H1 (cell line): ENCODE measurements at regions not wholly inside any gene's neighbourhood (a gene's known extent, or its start where the extent isn't known, plus 50 kb on each side); places are given as distances from the start of the nearest gene placed in this dataset.

Experiments used
- CTCF ChIA-PET: fragments of 300-600 bp; sonication (Branson Sonifier 250); formaldehyde crosslinking; loops from one replicate; lab custom pipeline; 2021; ENCODE audit not compliant: partially characterized antibody; lab: Charles Lee
- POLR2A ChIA-PET: fragments of 300-600 bp; sonication (Branson Sonifier 250); formaldehyde crosslinking; loops from one replicate; lab custom pipeline; 2021; ENCODE audit warnings: inconsistent platforms; ENCODE audit not compliant: partially characterized antibody; lab: Charles Lee
- DNase-seq, 2 experiments: peaks; one replicate each; pipeline versions ENCODE4 v3.0.0 to v3.0.0-alpha.2; 2010 to 2022; ENCODE audit warnings: low spot score in 2 of 2, low read depth in 1 of 2, mixed read lengths in 1 of 2
- FAIRE-seq: peaks from 2 replicates; lab custom pipeline; 2011; peaks lifted over from hg19 to GRCh38; lab: Jason Lieb, UNC
- H2AFZ ChIP-seq: 2 replicates; pipeline ENCODE4 v1.8.1; 2012; ENCODE audit warnings: low read length, inconsistent platforms
- H2AK5ac ChIP-seq: 2 replicates; pipeline ENCODE4 v1.6.1; 2013; ENCODE audit warnings: low read depth, low read length
- H2BK120ac ChIP-seq: replicated peaks from 2 replicates; pipeline ENCODE3; 2013; ENCODE audit warnings: low read depth, low read length, inconsistent platforms
- H2BK12ac ChIP-seq: 2 replicates; pipeline ENCODE4 v1.6.1; 2013; ENCODE audit warnings: low read depth, low read length
- H2BK15ac ChIP-seq: 2 replicates; pipeline ENCODE4 v1.6.1; 2013; ENCODE audit warnings: low read length
- H2BK20ac ChIP-seq: 2 replicates; pipeline ENCODE4 v1.6.1; 2013; ENCODE audit warnings: low read length
- H2BK5ac ChIP-seq: 2 replicates; pipeline ENCODE4 v1.6.1; 2013; ENCODE audit warnings: low read depth, low read length
- H3K14ac ChIP-seq: 2 replicates; pipeline ENCODE4 v1.6.1; 2013; ENCODE audit warnings: inconsistent platforms; ENCODE audit not compliant: insufficient read length
- H3K18ac ChIP-seq: 2 replicates; pipeline ENCODE4 v1.6.1; 2013; ENCODE audit warnings: low read length; ENCODE audit errors: extremely low read depth
- H3K23ac ChIP-seq: 2 replicates; pipeline ENCODE4 v1.6.1; 2013; ENCODE audit warnings: inconsistent platforms; ENCODE audit not compliant: insufficient read length
- H3K23me2 ChIP-seq: 2 replicates; pipeline ENCODE4 v1.6.1; 2013; ENCODE audit warnings: low read depth, low read length
- H3K27ac ChIP-seq: 2 replicates; pipeline ENCODE4 v1.6.1; 2011; ENCODE audit warnings: low read depth, low read length, inconsistent platforms
- H3K27me3 ChIP-seq, 4 experiments: replicated peaks in 1 of 4; 1 replicate in 1 of 4; 2 replicates in 3 of 4; pipeline versions ENCODE4 v1.6.1 to v1.8.1; 2011 to 2013; ENCODE audit warnings: low read length in 3 of 4, mild to moderate bottlenecking in 3 of 4, inconsistent platforms in 2 of 4, mixed read lengths in 2 of 4, moderate library complexity in 1 of 4; ENCODE audit not compliant: control insufficient read depth in 3 of 4, insufficient read depth in 3 of 4; ENCODE audit errors: extremely low read depth in 1 of 4
- H3K36me3 ChIP-seq, 4 experiments: 2 replicates each; pipeline versions ENCODE4 v1.6.1 to v1.8.1; 2011 to 2013; ENCODE audit warnings: mild to moderate bottlenecking in 4 of 4, low read length in 3 of 4, moderate library complexity in 2 of 4, control low read depth in 1 of 4, inconsistent platforms in 1 of 4; ENCODE audit not compliant: insufficient read depth in 4 of 4, control insufficient read depth in 2 of 4
- H3K4ac ChIP-seq: replicated peaks from 2 replicates; pipeline ENCODE3; 2013; ENCODE audit warnings: low read length, low read depth, mixed read lengths, inconsistent platforms; ENCODE audit not compliant: insufficient read length
- H3K4me1 ChIP-seq, 4 experiments: replicated peaks in 1 of 4; 1 replicate in 1 of 4; 2 replicates in 3 of 4; pipeline versions ENCODE4 v1.6.1 to v1.8.1; 2011 to 2013; ENCODE audit warnings: low read length in 3 of 4, inconsistent platforms in 2 of 4, mixed read lengths in 1 of 4; ENCODE audit not compliant: insufficient read depth in 4 of 4, control insufficient read depth in 3 of 4
- H3K4me2 ChIP-seq, 2 experiments: 2 replicates each; pipeline versions ENCODE4 v1.6.1 to v1.8.1; 2011 to 2013; ENCODE audit warnings: low read depth in 2 of 2, low read length in 2 of 2, control low read depth in 1 of 2, inconsistent platforms in 1 of 2, mild to moderate bottlenecking in 1 of 2; ENCODE audit not compliant: insufficient read depth in 1 of 2
- H3K4me3 ChIP-seq, 4 experiments: fragments of 200-600, 300-600 bp in 1 of 4; sonication (generic), shearing (Covaris generic), sonication (Bioruptor Twin) in 1 of 4; 2 replicates each; pipeline versions ENCODE4 v1.5.1 to v1.8.1; 2011 to 2016; ENCODE audit warnings: low read length in 4 of 4, low read depth in 3 of 4, control low read depth in 2 of 4, inconsistent platforms in 2 of 4, mild to moderate bottlenecking in 2 of 4, mixed read lengths in 1 of 4, moderate library complexity in 1 of 4; ENCODE audit not compliant: insufficient read depth in 2 of 4; ENCODE audit errors: extremely low read depth in 1 of 4
- H3K56ac ChIP-seq: replicated peaks from 2 replicates; pipeline ENCODE3; 2013; ENCODE audit warnings: low read depth, mild to moderate bottlenecking, mixed read lengths, low read length, inconsistent platforms; ENCODE audit not compliant: insufficient read length
- H3K79me1 ChIP-seq: 2 replicates; pipeline ENCODE4 v1.6.1; 2013; ENCODE audit warnings: low read depth, low read length, control low read depth
- H3K79me2 ChIP-seq, 2 experiments: 2 replicates each; pipeline versions ENCODE4 v1.6.1 to v1.8.1; 2012 to 2013; ENCODE audit warnings: low read length in 2 of 2, mild to moderate bottlenecking in 2 of 2, inconsistent platforms in 1 of 2; ENCODE audit not compliant: insufficient read depth in 2 of 2, control insufficient read depth in 1 of 2
- H3K9ac ChIP-seq, 4 experiments: replicated peaks in 1 of 4; 1 replicate in 1 of 4; 2 replicates in 3 of 4; pipeline versions ENCODE4 v1.6.1 to v1.8.1; 2011 to 2013; ENCODE audit warnings: low read depth in 3 of 4, low read length in 3 of 4, control low read depth in 2 of 4, mild to moderate bottlenecking in 2 of 4, moderate library complexity in 2 of 4, inconsistent platforms in 1 of 4; ENCODE audit errors: extremely low read depth in 1 of 4
- H3K9me3 ChIP-seq, 2 experiments: 2 replicates each; pipeline versions ENCODE4 v1.6.1 to v1.8.1; 2012 to 2013; ENCODE audit warnings: mild to moderate bottlenecking in 2 of 2, moderate library complexity in 2 of 2, control low read depth in 1 of 2, inconsistent platforms in 1 of 2, low read depth in 1 of 2, low read length in 1 of 2, mixed read lengths in 1 of 2; ENCODE audit not compliant: insufficient read depth in 2 of 2
- H4K20me1 ChIP-seq, 2 experiments: replicated peaks in 1 of 2; 2 replicates each; pipeline versions ENCODE3 to v1.8.1; 2011 to 2013; ENCODE audit warnings: inconsistent platforms in 2 of 2, low read length in 2 of 2, mild to moderate bottlenecking in 1 of 2; ENCODE audit not compliant: insufficient read depth in 2 of 2, control insufficient read depth in 1 of 2
- H4K5ac ChIP-seq: 2 replicates; pipeline ENCODE4 v1.6.1; 2013; ENCODE audit warnings: low read length, low read depth, mixed read lengths, inconsistent platforms; ENCODE audit not compliant: insufficient read length
- H4K8ac ChIP-seq: 2 replicates; pipeline ENCODE4 v1.8.0; 2013; ENCODE audit warnings: mild to moderate bottlenecking, moderate library complexity, low read length, inconsistent platforms; ENCODE audit not compliant: insufficient read depth; ENCODE audit errors: extremely low read depth
- H4K91ac ChIP-seq: replicated peaks from 2 replicates; pipeline ENCODE3; 2013; ENCODE audit warnings: low read length, mixed read lengths, inconsistent platforms; ENCODE audit not compliant: insufficient read length
- ATF3 ChIP-seq: IDR thresholded peaks from 2 replicates; pipeline ENCODE4 v1.6.1; 2011; ENCODE audit warnings: low read depth, mild to moderate bottlenecking, low read length; ENCODE audit not compliant: insufficient read depth
- BCL11A ChIP-seq, 2 experiments: IDR thresholded peaks; one replicate each; pipeline ENCODE4 v1.6.1; 2011; ENCODE audit warnings: low read depth in 2 of 2, low read length in 2 of 2, mild to moderate bottlenecking in 2 of 2
- CBX5 ChIP-seq: fragments of 300-800, 300-1000 bp; sonication (generic); IDR thresholded peaks from 2 replicates; pipeline ENCODE4 v1.7.1; 2016; ENCODE audit warnings: antibody characterized with exemption, low read length, low read depth
- CBX8 ChIP-seq: fragments of 300-800, 300-1000 bp; sonication (generic); IDR thresholded peaks from 2 replicates; pipeline ENCODE4 v1.7.1; 2016; ENCODE audit warnings: low read depth, low read length, borderline replicate concordance
- CTBP2 ChIP-seq: IDR thresholded peaks from 2 replicates; pipeline ENCODE4 v1.7.0; 2011; ENCODE audit warnings: borderline replicate concordance, mild to moderate bottlenecking, moderate library complexity, mixed read lengths, low read length; ENCODE audit not compliant: insufficient read depth, insufficient read length
- CTCF ChIP-seq, 3 experiments: IDR thresholded peaks; 1 replicate in 2 of 3; 2 replicates in 1 of 3; pipeline versions ENCODE4 v1.5.1 to v1.6.1; 2011; ENCODE audit warnings: low read length in 3 of 3, mild to moderate bottlenecking in 3 of 3, inconsistent platforms in 2 of 3, low read depth in 1 of 3, moderate library complexity in 1 of 3; ENCODE audit not compliant: insufficient read depth in 1 of 3; ENCODE audit errors: control extremely low read depth in 1 of 3
- RNF2 ChIP-seq: fragments of 200-900, 300-1000 bp; sonication (generic); IDR thresholded peaks from 2 replicates; pipeline ENCODE4 v1.7.1; 2016; ENCODE audit warnings: borderline replicate concordance, low read depth, mild to moderate bottlenecking, antibody characterized with exemption, low read length; ENCODE audit not compliant: poor library complexity, severe bottlenecking; ENCODE audit errors: missing control alignments
- SIRT6 ChIP-seq: IDR thresholded peaks from one replicate; pipeline ENCODE4 v1.7.1; 2012; ENCODE audit warnings: low read length, inconsistent platforms
- SIX5 ChIP-seq: IDR thresholded peaks from 2 replicates; pipeline ENCODE4 v1.6.1; 2011; ENCODE audit warnings: mild to moderate bottlenecking, low read depth, low read length
- SP1 ChIP-seq: IDR thresholded peaks from 2 replicates; pipeline ENCODE4 v1.6.1; 2011; ENCODE audit warnings: low read depth, low read length
- SUZ12 ChIP-seq: fragments of 200-600 bp; sonication (generic); IDR thresholded peaks from 2 replicates; pipeline ENCODE4 v1.6.1; 2012; ENCODE audit warnings: mild to moderate bottlenecking, inconsistent platforms, low read length, moderate library complexity, mixed read lengths
- ZNF274 ChIP-seq: IDR thresholded peaks from 2 replicates; pipeline ENCODE4 v1.7.0; 2012; ENCODE audit warnings: low read length, borderline replicate concordance; ENCODE audit errors: extremely low read depth
- WGBS, 2 experiments: shearing (Covaris generic) in 1 of 2; methylation state at CpG; one replicate each; pipeline versions ENCODE4 v1.1.6 to v1.1.7; 2013 to 2015; ENCODE audit warnings: low lambda C conversion rate in 2 of 2, mixed read lengths in 2 of 2, inconsistent platforms in 1 of 2, low coverage in 1 of 2, missing lambda C conversion rate in 1 of 2; ENCODE audit not compliant: insufficient replicate concordance in 2 of 2, insufficient coverage in 1 of 2, insufficient read length in 1 of 2; ENCODE audit errors: extremely low coverage in 1 of 2, missing lambda C conversion rate in 1 of 2; 5-methylcytosine and 5-hydroxymethylcytosine counted together

- no peaks in the 10 kb centered on the region for H3K23me2 ChIP-seq
- H3K4me2 ChIP-seq = no peak overlapping the region
- no peak overlapping the region for H2AFZ ChIP-seq
- no peaks in the 10 kb centered on the region for H3K27me3 ChIP-seq
- ChIA-PET POLR2A (no interaction called here), CTCF (no interaction called here)
- H3K4ac ChIP-seq = no peak overlapping the region
- no peaks in the 10 kb centered on the region; a peak in 1 of 7 replicates for H3K4me1 ChIP-seq
- FAIRE-seq (no peak), DNase-seq (no peak)
- H2BK12ac ChIP-seq = no peak overlapping the region
- H3K36me3 ChIP-seq = no peaks in the 10 kb centered on the region
- H2BK20ac ChIP-seq = no peak overlapping the region
- no peak overlapping the region for H4K91ac ChIP-seq
- H3K4me3 ChIP-seq = no peak overlapping the region
- H3K23ac ChIP-seq = no peak overlapping the region
- 90% methylated on average over 1 of the region's 1 CpG; no CpG with 5 or more reads in 1 of the 2 experiments for WGBS, 2 experiments
- H4K5ac ChIP-seq = no peak overlapping the region
- H2BK5ac ChIP-seq = no peak overlapping the region
- no peak overlapping the region for H2BK15ac ChIP-seq
- no peak overlapping the region for H3K27ac ChIP-seq
- H3K79me1 ChIP-seq = no peaks in the 10 kb centered on the region
- H2AK5ac ChIP-seq = no peak overlapping the region
- no peaks in the 10 kb centered on the region for H3K79me2 ChIP-seq
- H4K20me1 ChIP-seq = no peaks in the 10 kb centered on the region
- no peak overlapping the region for H4K8ac ChIP-seq
- no peak overlapping the region for H3K9ac ChIP-seq
- H3K14ac ChIP-seq = no peak overlapping the region
- no peaks in the 10 kb centered on the region for H3K9me3 ChIP-seq
- H2BK120ac ChIP-seq = no peak overlapping the region
- H3K18ac ChIP-seq = no peak overlapping the region
- no peak overlapping the region for H3K56ac ChIP-seq
- no peak for TF ChIP-seq CBX5
- no peak for TF ChIP-seq CTBP2
- TF ChIP-seq SP1 = no peak
- TF ChIP-seq SUZ12 = no peak
- no peak for TF ChIP-seq ZNF274
- no peak for TF ChIP-seq CBX8
- no peak for TF ChIP-seq CTCF (IDR thresholded peaks at IDR 0.05; ENCODE audit: control extremely low read depth in 1 of 3, insufficient read depth in 1 of 3, low read depth in 1 of 3, low read length in 3 of 3)
- no peak for TF ChIP-seq SIRT6
- no peak for TF ChIP-seq BCL11A (IDR thresholded peaks at IDR 0.05; ENCODE audit: low read depth in 2 of 2, low read length in 2 of 2)
- TF ChIP-seq RNF2 = no peak
- no peak for TF ChIP-seq ATF3
- no peak for TF ChIP-seq SIX5
Observed at GRCh38 chr7:16062269-16062668, 359.1 kb downstream of the CRPPA start.
